Thoracic aorta (tissue), 2 donors: ENCODE measurements at regions not wholly inside any gene's neighbourhood (a gene's known extent, or its start where the extent isn't known, plus 50 kb on each side); places are given as distances from the start of the nearest gene placed in this dataset.

Source experiments
- ATAC-seq: fragments of 150-250 bp; one replicate; pipeline ENCODE4 v1.8.0; 2017; ENCODE audit warnings: low read depth; ENCODE audit not compliant: insufficient number of reproducible peaks, low FRiP score
- DNase-seq: peaks from one replicate; pipeline ENCODE4 v3.0.0-alpha.2; 2020; ENCODE audit warnings: low spot score
- H3K27ac ChIP-seq, 2 donors: fragments of 200-600 bp; sonication (generic); 1 replicate in 1 of 2; 2 replicates in 1 of 2; pipeline ENCODE4 v1.5.1; 2016; ENCODE audit warnings: mild to moderate bottlenecking in 2 of 2, moderate library complexity in 2 of 2
- H3K27me3 ChIP-seq: fragments of 200-600 bp; sonication (generic); replicated peaks from 2 replicates; pipeline ENCODE4 v1.6.0; 2016; ENCODE audit warnings: mild to moderate bottlenecking; ENCODE audit not compliant: insufficient read depth
- H3K36me3 ChIP-seq: fragments of 200-600 bp; sonication (generic); one replicate; pipeline ENCODE4 v1.5.1; 2016
- H3K4me1 ChIP-seq, 2 donors: fragments of 200-600 bp; sonication (generic); 1 replicate in 1 of 2; 2 replicates in 1 of 2; pipeline versions ENCODE4 v1.5.1 to v1.6.0; 2016; ENCODE audit warnings: low read depth in 2 of 2, mild to moderate bottlenecking in 1 of 2; ENCODE audit not compliant: control insufficient read depth in 1 of 2
- H3K4me3 ChIP-seq: fragments of 200-600 bp; sonication (generic); 2 replicates; pipeline ENCODE4 v1.5.1; 2016; ENCODE audit warnings: mild to moderate bottlenecking
- H3K9me3 ChIP-seq: fragments of 200-600 bp; sonication (generic); 2 replicates; pipeline ENCODE4 v1.5.1; 2016
- CTCF ChIP-seq: fragments of 200-600 bp; sonication (generic); IDR thresholded peaks from one replicate; pipeline ENCODE4 v1.5.1; 2019; ENCODE audit warnings: antibody characterized with exemption

DNA sequence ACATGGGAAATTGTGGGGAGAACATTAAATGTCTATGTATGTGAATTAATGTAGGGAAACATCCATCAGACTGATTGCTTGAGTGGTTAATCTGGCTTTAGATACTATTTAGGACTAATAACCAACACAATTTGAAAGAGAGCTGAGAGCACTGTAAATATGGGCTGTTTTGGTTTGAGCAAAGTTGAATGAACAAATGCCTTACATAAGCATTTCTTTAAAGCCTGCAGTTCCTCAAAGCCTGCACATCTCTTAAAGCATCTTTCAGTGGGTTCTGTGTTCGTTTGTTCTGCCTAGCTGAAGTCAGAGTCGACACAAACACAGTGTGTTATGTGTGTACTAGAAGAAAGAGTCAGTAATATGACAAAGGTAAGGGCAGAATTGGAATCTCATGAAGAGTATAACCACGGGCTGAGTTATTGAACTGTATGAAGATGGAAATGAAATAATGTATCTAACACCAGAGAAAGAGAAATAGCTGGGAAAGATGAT is 350.0 kb downstream of the SIPA1L2 start:
- Histone ChIP-seq H3K27me3 (no peaks in the 10 kb centered on the region), H3K4me3 (no peak overlapping the region), H3K36me3 (no peaks in the 10 kb centered on the region), H3K27ac (no peak overlapping the region), H3K9me3 (no peaks in the 10 kb centered on the region), H3K4me1 (no peaks in the 10 kb centered on the region)
- DNase-seq (no peak), ATAC-seq (no peak)
- TF ChIP-seq CTCF: no peak

GRCh38 chr1:232278925-232279324 is 351.0 kb downstream of the SIPA1L2 start:
- Histone ChIP-seq H3K9me3 (no peaks in the 10 kb centered on the region), H3K4me1 (no peaks in the 10 kb centered on the region), H3K36me3 (no peaks in the 10 kb centered on the region), H3K4me3 (no peak overlapping the region), H3K27me3 (no peaks in the 10 kb centered on the region), H3K27ac (no peak overlapping the region)
- no peak for DNase-seq
- no peak for TF ChIP-seq CTCF
- ATAC-seq: no peak

GRCh38 chr1:232276651-232277050 is 353.3 kb downstream of the SIPA1L2 start:
- no peak overlapping the region for H3K4me3 ChIP-seq
- no peak overlapping the region for H3K27ac ChIP-seq
- no peak for TF ChIP-seq CTCF
- H3K4me1 ChIP-seq: no peaks in the 10 kb centered on the region
- H3K9me3 ChIP-seq: no peaks in the 10 kb centered on the region
- no peaks in the 10 kb centered on the region for H3K27me3 ChIP-seq
- ATAC-seq: no peak
- no peak for DNase-seq
- H3K36me3 ChIP-seq: no peaks in the 10 kb centered on the region

DNA sequence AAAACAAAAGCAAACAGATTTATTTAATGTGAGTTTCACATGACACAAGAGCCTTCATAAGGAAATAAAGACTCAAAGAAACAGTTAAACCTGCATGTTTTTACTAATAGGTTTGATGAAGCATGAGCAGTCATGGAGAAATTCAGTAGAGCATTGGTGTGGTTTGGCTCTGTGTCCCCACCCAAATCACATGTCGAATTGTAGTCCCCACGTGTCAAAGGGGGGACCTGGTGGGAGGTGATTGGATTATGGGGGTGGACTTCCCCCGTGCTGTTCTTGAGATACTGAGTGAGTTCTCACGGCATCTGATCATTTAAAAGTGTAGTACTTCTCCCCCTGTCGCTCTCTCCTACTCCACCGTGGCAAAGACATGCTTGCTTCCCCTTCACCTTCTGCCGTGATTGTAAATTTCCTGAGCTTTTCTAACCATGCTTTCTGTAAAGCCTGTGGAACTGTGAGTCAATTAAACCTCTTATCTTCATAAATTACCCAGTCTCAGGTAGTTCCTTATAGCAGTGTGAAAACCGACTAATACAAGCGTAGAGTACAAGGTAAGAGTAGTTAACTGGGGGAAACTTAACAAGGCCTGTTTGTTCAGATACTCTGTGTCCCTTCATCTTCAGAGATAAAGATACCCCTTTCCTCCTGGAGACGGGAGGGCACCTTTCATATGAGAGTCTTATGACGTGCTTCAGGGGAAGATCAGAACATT is 354.8 kb downstream of the SIPA1L2 start:
- ATAC-seq (no peak), DNase-seq (no peak)
- H3K36me3 ChIP-seq: no peaks in the 10 kb centered on the region
- no peaks in the 10 kb centered on the region for H3K4me1 ChIP-seq
- H3K9me3 ChIP-seq: no peaks in the 10 kb centered on the region
- H3K4me3 ChIP-seq: no peak overlapping the region
- no peak overlapping the region for H3K27ac ChIP-seq
- TF ChIP-seq CTCF: no peak
- H3K27me3 ChIP-seq: no peaks in the 10 kb centered on the region

DNA sequence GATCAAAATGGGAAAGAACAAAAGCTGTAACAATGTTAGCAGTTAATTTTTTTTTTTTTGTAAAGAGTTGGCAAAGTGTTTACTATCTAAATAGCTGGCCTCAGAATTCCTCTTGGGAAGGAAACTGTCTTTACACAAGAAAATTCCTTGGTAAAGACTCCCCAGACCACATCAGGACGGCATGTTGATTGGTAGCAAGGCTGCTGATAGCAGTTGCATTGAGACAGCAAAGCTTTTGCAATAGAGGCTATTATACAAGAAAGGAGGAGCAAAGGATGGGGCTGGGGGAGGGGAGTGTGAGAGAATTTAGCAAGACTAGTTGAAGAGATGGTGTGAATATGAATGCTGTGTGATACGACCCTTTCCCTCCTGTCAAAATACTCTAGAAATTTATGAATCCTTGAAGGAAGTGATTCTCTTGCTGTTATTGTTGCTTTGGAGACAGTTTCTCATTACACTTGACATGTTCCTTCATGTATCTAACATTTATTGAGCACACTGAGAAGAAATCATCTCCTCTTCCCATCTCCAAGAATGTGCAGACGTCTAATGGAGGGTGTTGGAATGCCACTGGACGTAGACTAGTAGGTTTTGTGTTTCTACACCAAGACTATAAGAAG is 355.6 kb downstream of the SIPA1L2 start:
- DNase-seq (no peak), ATAC-seq (no peak)
- Histone ChIP-seq H3K36me3 (no peaks in the 10 kb centered on the region), H3K27me3 (no peaks in the 10 kb centered on the region), H3K27ac (no peak overlapping the region), H3K9me3 (no peaks in the 10 kb centered on the region), H3K4me1 (no peaks in the 10 kb centered on the region), H3K4me3 (no peak overlapping the region)
- TF ChIP-seq CTCF: no peak
